CD4-positive, alpha-beta T cell (primary cell): ENCODE measurements at regions not wholly inside any gene's neighbourhood (a gene's known extent, or its start where the extent isn't known, plus 50 kb on each side); places are given as distances from the start of the nearest gene placed in this dataset.

Experiments used
- ATAC-seq: fragments of 200-7000 bp; cut with Tn5 transposase; one replicate; pipeline ENCODE4 v1.10.0; 2022; ENCODE audit warnings: mild to moderate bottlenecking; ENCODE audit not compliant: poor library complexity
- CTCF ChIA-PET: fragments of 350-600 bp; sonication (Branson Sonifier 250); formaldehyde crosslinking; loops from one replicate; lab custom pipeline; 2021; ENCODE audit warnings: antibody characterized with exemption, inconsistent platforms; lab: Charles Lee
- POLR2A ChIA-PET: fragments of 350-600 bp; sonication (Branson Sonifier 250); formaldehyde crosslinking; loops from one replicate; lab custom pipeline; 2021; ENCODE audit warnings: antibody characterized with exemption, inconsistent platforms; lab: Charles Lee
- DNase-seq, 14 experiments: peaks; one replicate each; pipeline ENCODE4 v3.0.0-alpha.2; 2013 to 2020; ENCODE audit warnings: mixed read lengths in 2 of 14
- H3K27ac ChIP-seq, 2 donors: one replicate each; pipeline versions ENCODE4 v1.5.1 to v1.7.0; 2013; ENCODE audit warnings: low read length in 2 of 2, low read depth in 1 of 2, mild to moderate bottlenecking in 1 of 2
- H3K27me3 ChIP-seq, 2 experiments: 1 replicate in 1 of 2; 2 replicates in 1 of 2; pipeline versions ENCODE4 v1.6.1 to v1.7.0; 2013; ENCODE audit warnings: low read length in 2 of 2, control low read depth in 1 of 2, mild to moderate bottlenecking in 1 of 2, moderate library complexity in 1 of 2; ENCODE audit not compliant: insufficient read depth in 2 of 2, control insufficient read depth in 1 of 2
- H3K36me3 ChIP-seq: one replicate; pipeline ENCODE4 v1.6.1; 2013; ENCODE audit warnings: low read length, control low read depth; ENCODE audit not compliant: insufficient read depth
- H3K4me1 ChIP-seq: one replicate; pipeline ENCODE4 v1.6.1; 2013; ENCODE audit warnings: low read length, control low read depth; ENCODE audit not compliant: insufficient read depth
- H3K4me3 ChIP-seq: one replicate; pipeline ENCODE4 v1.5.1; 2013; ENCODE audit warnings: mild to moderate bottlenecking, low read length, moderate library complexity
- H3K9me3 ChIP-seq, 2 experiments: 1 replicate in 1 of 2; 2 replicates in 1 of 2; pipeline versions ENCODE4 v1.6.1 to v1.7.0; 2013; ENCODE audit warnings: low read length in 2 of 2, mild to moderate bottlenecking in 2 of 2, control low read depth in 1 of 2, moderate library complexity in 1 of 2; ENCODE audit not compliant: control insufficient read depth in 1 of 2, insufficient read depth in 1 of 2
- H3K27ac Mint-ChIP-seq: one replicate; pipeline ENCODE4 v1.8.0; 2020; ENCODE audit warnings: mixed read lengths
- H3K27me3 Mint-ChIP-seq: one replicate; pipeline ENCODE4 v1.8.0; 2021; ENCODE audit warnings: mixed read lengths
- H3K36me3 Mint-ChIP-seq: one replicate; pipeline ENCODE4 v1.8.0; 2021; ENCODE audit warnings: low read depth, mixed read lengths
- H3K4me1 Mint-ChIP-seq: one replicate; pipeline ENCODE4 v1.8.0; 2021; ENCODE audit warnings: low read depth, mixed read lengths
- H3K4me3 Mint-ChIP-seq: one replicate; pipeline ENCODE4 v1.8.0; 2020; ENCODE audit warnings: mild to moderate bottlenecking, mixed read lengths
- H3K9me3 Mint-ChIP-seq: one replicate; pipeline ENCODE4 v1.8.0; 2020; ENCODE audit warnings: mixed read lengths
- CTCF ChIP-seq: fragments of 200-600 bp; IDR thresholded peaks from one replicate; pipeline ENCODE4 v1.8.0; 2022; ENCODE audit warnings: antibody characterized with exemption, mild to moderate bottlenecking
- intact Hi-C, 2 experiments: fragments of 100-400 bp; cut with DNase I in 1 of 2; cut with micrococcal nuclease in 1 of 2; formaldehyde crosslinking; loops; one replicate each; pipeline versions ENCODE4 v1.15.1 to v1.9.0; 2023 to 2025; cut with DNase I, micrococcal nuclease

GRCh38 chr6:139863964-139864363 lies 489.5 kb upstream of the CITED2 start:
- Histone ChIP-seq H3K27ac (no peak overlapping the region), H3K27me3 (no peaks in the 10 kb centered on the region), H3K4me1 (no peaks in the 10 kb centered on the region), H3K9me3 (no peaks in the 10 kb centered on the region), H3K4me3 (no peak overlapping the region), H3K36me3 (no peaks in the 10 kb centered on the region)
- TF ChIP-seq CTCF: no peak
- no peak for ATAC-seq
- no peak for DNase-seq
- no peaks in the 10 kb centered on the region for H3K36me3 Mint-ChIP-seq
- ChIA-PET CTCF (no interaction called here), POLR2A (no interaction called here)
- no peaks in the 10 kb centered on the region for H3K27me3 Mint-ChIP-seq
- intact Hi-C loops: no loop called here
- no peak overlapping the region for H3K4me3 Mint-ChIP-seq
- no peaks in the 10 kb centered on the region for H3K4me1 Mint-ChIP-seq
- H3K27ac Mint-ChIP-seq: no peak overlapping the region
- no peaks in the 10 kb centered on the region for H3K9me3 Mint-ChIP-seq

DNA sequence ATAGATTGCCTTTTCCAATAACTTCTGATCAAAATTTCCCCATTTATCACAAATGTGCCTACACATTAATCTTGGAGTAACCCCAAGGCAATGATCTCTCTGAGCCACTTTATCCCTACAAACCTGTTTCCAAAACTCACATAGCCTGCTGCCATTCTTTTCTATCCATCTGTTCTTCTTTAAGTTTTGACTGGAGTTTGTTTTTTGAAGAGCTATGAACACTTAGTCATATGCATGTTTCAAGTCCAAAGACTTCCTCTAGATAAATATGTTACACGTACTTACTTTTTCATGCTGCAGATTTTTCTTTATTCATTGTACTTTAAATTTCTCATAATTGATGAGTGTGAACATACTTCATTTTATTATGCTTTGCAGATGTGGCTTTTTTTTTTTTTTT lies 488.9 kb upstream of the CITED2 start:
- H3K4me3 Mint-ChIP-seq: no peak overlapping the region
- no peaks in the 10 kb centered on the region for H3K4me1 Mint-ChIP-seq
- no peak overlapping the region for H3K27ac Mint-ChIP-seq
- H3K36me3 Mint-ChIP-seq: no peaks in the 10 kb centered on the region
- H3K27me3 Mint-ChIP-seq: no peaks in the 10 kb centered on the region
- no peak for ATAC-seq
- TF ChIP-seq CTCF: no peak
- no peak overlapping the region for H3K4me3 ChIP-seq
- H3K27ac ChIP-seq: no peak overlapping the region
- no peaks in the 10 kb centered on the region for H3K27me3 ChIP-seq
- no peaks in the 10 kb centered on the region for H3K4me1 ChIP-seq
- ChIA-PET CTCF (no interaction called here), POLR2A (no interaction called here)
- no peaks in the 10 kb centered on the region for H3K9me3 ChIP-seq
- no peak for DNase-seq
- no peaks in the 10 kb centered on the region for H3K36me3 ChIP-seq
- intact Hi-C loops: no loop called here
- no peaks in the 10 kb centered on the region for H3K9me3 Mint-ChIP-seq

GRCh38 chr6:139862311-139862710 lies 487.9 kb upstream of the CITED2 start:
- intact Hi-C loops: no loop called here
- Mint-ChIP-seq H3K27ac (no peak overlapping the region), H3K9me3 (no peaks in the 10 kb centered on the region), H3K36me3 (no peaks in the 10 kb centered on the region), H3K4me1 (no peaks in the 10 kb centered on the region), H3K27me3 (no peaks in the 10 kb centered on the region), H3K4me3 (no peak overlapping the region)
- DNase-seq (no peak), ATAC-seq (no peak)
- ChIA-PET POLR2A (no interaction called here), CTCF (no interaction called here)
- Histone ChIP-seq H3K27me3 (no peaks in the 10 kb centered on the region), H3K36me3 (no peaks in the 10 kb centered on the region), H3K27ac (no peak overlapping the region), H3K4me1 (no peaks in the 10 kb centered on the region), H3K9me3 (no peaks in the 10 kb centered on the region), H3K4me3 (no peak overlapping the region)
- TF ChIP-seq CTCF: no peak
